GM12874 (cell line): ENCODE measurements at regions not wholly inside any gene's neighbourhood (a gene's known extent, or its start where the extent isn't known, plus 50 kb on each side); places are given as distances from the start of the nearest gene placed in this dataset.

Source experiments
- TF ChIP-seq, protein P1 (sequence below): IDR thresholded peaks from 2 replicates; pipeline ENCODE4 v1.5.1; 2011; ENCODE audit warnings: low read depth, mild to moderate bottlenecking, control low read depth, low read length, moderate library complexity; ENCODE audit not compliant: insufficient read depth

DNA sequence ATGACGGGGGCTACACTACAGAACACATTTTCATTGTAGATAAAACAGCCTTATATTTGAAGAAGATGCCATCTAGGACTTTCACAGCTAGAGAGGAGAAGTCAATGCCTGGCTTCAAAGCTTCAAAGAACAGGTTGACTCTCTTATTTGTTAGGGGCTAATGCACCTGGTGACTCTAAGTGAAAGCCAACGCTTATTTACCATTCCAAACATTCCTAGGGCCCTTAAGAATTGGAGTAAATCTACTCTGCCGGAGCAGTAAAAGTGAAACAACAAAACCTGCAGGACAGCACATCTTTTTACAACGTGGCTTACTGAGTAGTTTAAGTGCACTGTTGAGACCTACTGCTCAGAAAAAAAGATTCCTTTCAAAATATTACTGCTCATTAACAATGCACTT lies 487.2 kb upstream of the SOX5 start:
- TF ChIP-seq, protein P1, sequence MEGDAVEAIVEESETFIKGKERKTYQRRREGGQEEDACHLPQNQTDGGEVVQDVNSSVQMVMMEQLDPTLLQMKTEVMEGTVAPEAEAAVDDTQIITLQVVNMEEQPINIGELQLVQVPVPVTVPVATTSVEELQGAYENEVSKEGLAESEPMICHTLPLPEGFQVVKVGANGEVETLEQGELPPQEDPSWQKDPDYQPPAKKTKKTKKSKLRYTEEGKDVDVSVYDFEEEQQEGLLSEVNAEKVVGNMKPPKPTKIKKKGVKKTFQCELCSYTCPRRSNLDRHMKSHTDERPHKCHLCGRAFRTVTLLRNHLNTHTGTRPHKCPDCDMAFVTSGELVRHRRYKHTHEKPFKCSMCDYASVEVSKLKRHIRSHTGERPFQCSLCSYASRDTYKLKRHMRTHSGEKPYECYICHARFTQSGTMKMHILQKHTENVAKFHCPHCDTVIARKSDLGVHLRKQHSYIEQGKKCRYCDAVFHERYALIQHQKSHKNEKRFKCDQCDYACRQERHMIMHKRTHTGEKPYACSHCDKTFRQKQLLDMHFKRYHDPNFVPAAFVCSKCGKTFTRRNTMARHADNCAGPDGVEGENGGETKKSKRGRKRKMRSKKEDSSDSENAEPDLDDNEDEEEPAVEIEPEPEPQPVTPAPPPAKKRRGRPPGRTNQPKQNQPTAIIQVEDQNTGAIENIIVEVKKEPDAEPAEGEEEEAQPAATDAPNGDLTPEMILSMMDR = no peak

DNA sequence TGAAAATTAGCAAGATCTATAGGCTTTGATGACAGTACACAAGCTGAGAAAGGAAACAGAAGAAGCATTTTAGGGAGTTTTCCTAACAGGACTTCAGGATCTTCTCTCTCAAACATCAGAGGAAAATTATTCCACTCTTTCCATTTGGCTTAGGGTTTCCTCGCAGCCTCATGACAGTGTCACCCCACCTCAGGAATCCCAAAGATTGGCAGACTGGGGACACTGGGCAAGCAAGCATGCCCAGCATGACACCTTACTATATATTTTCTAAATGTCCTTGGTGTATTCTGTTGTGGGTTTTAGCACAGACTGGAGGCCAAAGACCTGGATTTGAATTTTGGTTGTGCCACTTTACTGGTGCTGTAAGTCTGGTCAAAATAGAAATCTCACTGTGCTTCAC lies 482.4 kb upstream of the SOX5 start:
- TF ChIP-seq, protein P1 = no peak

DNA sequence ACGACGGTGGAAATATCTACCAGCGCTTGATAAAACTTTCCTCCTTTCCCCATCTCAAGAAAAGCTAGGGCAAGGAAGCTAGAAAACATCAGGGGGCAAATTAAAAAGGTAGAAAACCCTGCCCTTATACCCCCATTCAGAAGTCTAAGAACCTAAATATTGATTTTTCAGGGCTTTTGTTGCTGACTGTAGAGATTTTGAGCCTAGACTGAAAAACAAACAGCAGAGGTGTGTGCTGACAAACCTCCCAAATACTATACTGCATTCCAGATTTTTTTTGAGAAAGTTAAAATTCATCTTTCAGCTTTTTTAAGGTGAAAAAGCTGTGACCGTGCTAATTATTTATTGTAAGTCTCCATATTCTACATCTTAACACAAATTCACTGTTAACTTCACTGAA lies 478.3 kb upstream of the SOX5 start:
- TF ChIP-seq, protein P1 = no peak

DNA sequence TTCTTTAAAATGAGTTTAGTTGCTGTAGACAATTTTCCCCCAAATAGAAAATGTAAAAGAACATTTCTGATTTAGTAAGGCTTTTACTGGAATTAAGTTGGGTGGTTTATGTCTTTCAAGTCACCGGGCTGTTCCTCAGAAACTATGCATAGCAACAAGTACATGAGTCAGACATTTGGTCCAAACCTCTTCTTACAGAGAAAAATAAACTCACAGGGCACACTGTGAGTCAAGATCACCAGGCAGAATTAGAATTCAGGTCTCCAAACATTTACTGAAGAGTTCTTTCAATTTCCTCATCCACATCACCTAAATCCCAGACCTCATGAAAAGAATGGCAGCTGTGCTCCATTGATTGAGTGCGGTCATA lies 476.1 kb upstream of the SOX5 start:
- TF ChIP-seq, protein P1 = no peak

DNA sequence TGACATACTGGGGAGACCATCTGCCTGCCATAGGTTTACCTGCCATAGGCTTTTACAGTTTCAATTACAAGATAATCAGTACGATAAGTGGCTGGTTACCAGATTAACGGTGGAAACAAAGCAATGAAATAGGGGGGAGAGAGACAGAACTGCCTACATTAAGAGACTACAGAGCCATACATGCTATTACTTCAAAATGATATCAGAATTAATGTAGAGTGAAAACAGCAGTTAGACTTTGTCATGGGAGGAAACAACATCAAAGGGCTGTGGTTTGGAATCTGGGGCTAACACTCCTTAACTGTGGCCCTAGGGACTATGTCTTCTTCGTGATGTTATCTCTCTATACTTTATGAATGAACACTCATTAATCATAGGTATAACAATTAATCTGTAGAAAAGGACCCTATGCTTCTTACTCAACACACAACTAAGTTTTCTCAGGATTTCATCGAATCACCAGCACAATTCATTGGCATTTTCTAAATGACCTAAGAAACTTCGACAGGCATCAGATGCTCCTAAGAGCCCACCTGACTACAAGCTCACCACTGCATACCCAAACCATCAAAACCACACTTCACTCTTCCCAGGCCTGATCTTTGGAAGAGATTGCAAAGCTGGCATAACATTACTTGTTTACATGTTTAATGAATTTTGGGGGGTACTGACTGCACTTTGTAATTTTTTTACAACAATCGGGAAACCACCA lies 475.6 kb upstream of the SOX5 start:
- TF ChIP-seq, protein P1 = no peak

DNA sequence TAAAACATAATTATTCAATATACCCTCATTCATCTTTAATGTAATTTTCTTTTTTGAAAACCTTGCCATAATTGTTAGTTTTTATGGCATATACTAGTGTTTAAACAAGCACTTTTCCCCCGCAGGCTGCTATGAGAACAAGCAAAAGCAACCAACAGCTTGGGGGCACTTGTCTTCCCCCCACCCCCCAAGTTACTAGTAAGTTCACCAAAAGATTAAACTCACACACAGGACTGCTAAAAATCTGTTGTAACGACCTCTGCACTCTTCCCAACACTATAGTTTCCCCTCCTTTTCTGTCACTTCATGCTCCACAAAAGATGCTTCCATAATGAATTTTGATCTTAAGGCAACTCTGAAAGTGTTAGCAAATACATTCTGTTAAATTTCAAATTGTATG lies 474.9 kb upstream of the SOX5 start:
- TF ChIP-seq, protein P1 = no peak

DNA sequence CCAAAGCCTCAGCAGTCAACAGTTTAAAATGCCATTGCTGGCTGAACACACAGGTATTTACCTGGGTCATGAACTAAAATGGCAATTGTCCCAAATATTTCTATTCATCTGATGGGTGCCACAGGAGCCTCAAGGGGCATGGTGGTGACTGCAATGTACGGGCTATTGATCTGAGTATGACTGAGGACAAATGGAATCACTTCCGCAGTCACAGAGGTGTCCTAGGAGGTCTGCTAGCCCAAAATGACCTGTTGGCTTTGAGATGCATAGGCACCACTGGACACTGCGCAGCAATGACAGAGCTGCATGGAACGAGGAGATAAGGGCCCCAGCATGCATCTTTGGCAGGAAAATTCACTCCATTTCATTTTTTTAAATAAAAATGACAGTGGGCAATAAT lies 474.1 kb upstream of the SOX5 start:
- TF ChIP-seq, protein P1 = no peak
